GM19467 (cell line): ENCODE measurements at regions not wholly inside any gene's neighbourhood (a gene's known extent, or its start where the extent isn't known, plus 50 kb on each side); places are given as distances from the start of the nearest gene placed in this dataset.
A peak's percentile ranks its signal among the peaks of the same experiment; 100 is the strongest.

Experiments
- ATAC-seq: cut with Tn5 transposase; IDR thresholded peaks from one replicate; pipeline ENCODE4 v1.9.1; 2021; ENCODE audit warnings: mild to moderate bottlenecking, moderate library complexity; ENCODE audit not compliant: unreplicated experiment

DNA sequence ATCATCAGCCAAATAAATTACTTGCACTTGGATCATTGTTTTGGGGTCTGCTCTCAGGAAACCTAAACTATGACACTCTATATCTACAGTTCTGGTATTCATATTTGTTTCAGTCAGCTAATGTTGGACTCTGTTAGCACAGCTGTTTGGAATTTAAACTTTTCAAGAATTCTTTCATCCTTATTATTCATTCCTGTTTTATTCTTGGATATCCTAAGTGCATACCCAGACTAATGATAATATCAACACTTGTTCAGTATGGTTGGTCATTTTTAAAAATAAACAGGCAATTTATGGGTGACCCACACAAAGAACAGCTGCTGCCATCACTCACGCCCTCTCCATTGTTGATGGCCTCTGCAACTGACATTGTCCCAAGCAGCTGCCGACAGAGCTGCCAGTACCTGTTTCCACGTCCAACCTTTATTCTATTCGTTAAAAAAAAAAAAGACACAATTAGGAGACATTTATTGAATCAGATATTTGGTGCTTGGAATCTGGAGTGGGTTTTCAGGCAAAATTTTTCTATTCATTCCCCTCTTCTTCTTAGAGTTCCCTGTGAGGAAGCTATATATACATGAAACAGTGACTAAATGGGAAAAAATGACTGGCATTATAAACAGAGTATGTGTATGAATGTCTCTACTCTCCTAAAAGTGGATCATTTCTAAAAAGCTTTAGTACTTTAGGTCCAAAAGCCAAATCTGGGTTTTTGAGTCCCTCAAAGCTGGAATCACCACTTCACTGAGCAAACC, 252.1 kb upstream of the NAV3 start:
- ATAC-seq = no peak

DNA sequence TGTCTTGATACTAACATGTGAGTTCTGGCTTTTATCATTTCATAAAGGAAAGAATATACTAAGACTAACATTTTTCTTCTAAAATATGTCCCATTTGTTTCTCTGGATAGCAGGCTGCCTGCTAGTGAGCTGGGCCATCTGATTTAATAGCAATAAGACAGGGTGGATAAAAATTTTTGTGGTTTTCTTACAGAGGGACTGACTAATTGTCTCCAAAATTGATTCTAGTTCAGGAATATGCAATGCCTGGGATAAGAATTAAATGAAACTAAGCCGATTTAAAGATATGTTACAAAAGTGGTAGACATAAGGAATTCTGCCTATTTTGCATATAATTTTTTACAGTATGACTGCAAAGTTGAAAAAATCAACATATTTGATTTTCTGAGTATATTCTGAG, 252.9 kb upstream of the NAV3 start:
- no peak for ATAC-seq

DNA sequence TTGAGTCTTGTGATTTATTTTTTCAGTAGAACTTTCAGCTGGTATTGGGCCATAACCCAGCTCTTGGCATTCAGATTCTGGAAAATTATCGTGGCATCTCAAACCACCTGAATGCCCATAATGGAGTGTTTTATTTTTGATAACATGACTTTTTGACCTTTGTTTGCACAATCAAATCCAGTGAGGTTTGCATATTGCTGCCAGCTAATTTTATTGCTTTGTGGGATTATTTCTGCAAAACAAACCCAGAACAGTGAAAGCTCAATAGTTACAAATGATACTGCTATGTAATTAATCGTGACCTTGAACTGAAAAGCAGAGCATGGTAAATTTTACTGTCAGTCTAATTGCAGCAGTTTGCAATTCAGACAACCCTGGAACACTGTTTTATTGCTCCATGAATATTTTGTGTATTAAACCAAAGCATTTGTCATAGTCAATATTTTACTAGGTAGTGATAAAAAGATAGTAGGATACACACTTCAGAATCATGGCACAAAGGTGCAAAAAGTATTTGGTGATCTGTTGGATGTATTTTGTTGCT, 255.2 kb upstream of the NAV3 start:
- ATAC-seq = no peak

DNA sequence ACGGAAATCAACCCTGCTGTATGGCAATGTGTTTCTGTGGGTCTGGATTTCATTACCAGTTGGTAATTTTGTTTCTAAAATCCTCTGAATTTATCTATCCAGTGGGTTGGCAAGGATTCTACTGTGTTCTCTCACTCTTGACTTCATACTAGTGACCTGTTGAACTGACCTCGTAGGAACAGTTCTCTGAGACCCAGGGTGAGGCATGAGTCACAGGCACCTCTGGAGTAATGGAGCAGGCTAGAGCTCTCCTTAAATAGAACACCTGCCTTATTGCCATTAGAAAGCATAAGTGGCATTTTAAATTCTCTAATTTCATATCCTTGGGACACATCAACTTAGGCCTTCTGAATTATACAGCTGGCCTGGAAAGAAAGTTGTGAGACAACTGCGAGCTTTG, 258.3 kb upstream of the NAV3 start:
- ATAC-seq = no peak

DNA sequence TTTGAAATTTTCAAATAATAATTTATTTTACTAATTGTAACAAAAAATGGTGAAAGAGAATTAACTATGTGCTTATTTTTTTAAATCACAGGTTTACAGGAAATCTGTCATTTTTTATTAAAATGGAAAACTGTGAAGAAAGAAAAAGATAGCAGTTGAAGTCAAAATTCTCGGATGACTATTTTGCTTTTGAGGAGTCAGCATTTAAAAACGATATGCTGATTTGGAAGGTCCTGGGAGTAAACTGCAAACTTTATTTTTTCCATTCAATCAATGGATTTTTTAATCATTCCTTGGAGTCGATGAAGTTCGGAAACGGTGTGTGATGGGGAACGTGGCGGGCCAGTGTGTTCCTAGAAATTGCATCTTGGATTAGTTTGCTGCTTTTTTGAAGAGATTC, 258.9 kb upstream of the NAV3 start:
- ATAC-seq = no peak

DNA sequence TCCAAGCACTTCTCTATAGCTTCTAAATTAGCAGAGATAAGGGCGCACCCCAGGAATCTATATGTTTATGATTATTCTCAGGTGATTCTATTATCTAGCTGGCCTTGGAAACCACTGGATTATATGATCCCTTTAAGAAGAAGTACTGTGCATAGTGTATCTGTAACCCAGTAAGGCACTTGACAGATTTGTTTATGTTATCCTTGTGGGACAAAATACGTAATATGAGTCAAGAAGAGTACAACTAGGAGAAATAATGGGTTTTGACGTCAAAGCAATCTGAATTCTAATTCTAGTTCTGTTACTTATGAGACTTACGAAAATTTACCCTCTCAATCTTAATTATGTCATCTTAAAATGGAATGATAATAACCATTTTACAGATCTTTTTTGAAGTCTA, 259.6 kb upstream of the NAV3 start:
- no peak for ATAC-seq

DNA sequence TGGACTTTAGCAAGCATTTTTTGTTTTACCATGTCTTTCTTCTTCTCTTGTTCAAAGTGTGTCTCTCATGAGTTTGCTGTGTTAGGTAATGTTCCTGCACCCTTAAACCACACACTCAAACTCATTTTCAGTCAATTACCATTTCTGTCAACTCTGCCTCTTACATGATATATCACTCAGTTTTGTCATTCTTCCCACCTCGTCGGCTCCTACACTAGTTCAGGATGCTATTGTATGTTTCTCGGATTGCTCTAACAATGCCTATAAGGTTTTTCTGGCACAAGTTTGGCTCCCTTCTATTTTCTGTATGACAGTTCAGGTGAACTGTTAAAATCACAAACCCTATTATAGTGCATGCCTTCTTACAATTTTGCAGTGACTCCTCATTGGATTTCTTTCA, 260.8 kb upstream of the NAV3 start:
- ATAC-seq = no peak

DNA sequence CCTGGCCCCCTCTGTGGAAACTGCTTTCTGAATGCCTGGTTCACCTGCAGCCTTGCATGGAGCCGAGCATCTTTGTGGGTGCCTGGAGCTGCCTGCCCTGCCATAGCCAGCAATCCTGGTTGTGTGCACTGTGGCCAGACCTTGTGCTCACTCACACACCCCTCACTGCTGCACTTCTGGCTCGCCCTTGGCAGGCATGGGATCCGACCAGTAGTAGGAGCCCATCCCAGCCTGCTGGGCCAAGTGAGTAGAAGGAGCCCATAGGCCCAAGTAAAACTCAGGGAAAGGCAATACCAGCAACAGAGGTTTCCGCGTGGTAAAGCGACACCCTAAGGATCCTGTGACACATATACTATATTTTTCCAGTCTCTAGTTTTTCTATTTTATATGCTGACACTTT, 270.0 kb upstream of the NAV3 start:
- no peak for ATAC-seq

DNA sequence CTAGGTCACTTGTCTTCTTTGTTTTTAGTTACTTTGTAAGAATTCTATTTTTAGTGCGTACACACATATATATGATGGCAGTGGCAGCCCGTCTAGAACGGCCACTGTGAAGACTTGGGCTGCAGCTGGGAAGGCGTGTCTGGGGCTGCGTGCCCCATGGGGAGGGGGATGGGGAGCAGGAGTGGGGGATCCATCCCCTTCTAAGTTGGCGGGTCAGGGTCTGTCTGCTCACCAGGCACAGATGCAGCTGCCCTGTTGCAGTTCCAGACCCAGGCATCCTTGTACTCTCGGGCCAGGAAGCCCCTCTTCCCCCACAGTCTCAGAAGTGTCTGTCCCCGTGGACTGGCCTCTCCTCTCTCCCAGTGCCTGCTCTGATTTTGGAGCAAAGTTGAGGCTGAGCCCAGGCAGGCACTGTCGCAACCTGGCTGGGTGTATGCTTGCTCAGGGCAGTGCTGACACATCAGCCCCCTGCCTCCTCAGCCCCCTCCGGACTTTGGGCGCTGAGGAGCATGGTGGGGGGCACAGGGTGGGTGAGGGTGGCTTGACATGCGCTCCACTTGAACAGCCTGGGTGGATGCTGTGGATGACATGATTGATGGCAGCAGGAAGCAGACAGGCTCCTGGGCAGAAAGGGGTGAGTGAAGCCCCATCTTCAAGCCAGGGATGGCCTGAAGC, 271.2 kb upstream of the NAV3 start:
- ATAC-seq = no peak

DNA sequence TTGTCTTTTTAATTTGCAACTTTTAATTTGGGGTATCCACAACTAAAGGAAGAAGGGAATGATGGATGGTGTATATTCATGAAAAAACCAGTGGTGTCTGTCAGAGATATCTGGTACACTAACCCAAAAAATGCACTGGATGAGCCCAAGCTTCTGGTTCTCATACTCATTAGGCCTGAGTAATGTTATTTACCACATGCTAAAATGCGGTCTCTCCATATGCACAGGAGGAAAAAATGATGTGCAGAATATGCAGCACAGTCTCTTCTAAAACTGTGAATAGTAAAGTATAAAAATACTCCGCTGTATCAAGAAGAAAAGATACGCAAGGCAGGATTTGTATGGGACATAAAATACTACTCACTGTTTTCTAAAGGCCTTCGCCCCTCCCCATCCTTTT, 275.6 kb upstream of the NAV3 start:
- ATAC-seq = no peak

DNA sequence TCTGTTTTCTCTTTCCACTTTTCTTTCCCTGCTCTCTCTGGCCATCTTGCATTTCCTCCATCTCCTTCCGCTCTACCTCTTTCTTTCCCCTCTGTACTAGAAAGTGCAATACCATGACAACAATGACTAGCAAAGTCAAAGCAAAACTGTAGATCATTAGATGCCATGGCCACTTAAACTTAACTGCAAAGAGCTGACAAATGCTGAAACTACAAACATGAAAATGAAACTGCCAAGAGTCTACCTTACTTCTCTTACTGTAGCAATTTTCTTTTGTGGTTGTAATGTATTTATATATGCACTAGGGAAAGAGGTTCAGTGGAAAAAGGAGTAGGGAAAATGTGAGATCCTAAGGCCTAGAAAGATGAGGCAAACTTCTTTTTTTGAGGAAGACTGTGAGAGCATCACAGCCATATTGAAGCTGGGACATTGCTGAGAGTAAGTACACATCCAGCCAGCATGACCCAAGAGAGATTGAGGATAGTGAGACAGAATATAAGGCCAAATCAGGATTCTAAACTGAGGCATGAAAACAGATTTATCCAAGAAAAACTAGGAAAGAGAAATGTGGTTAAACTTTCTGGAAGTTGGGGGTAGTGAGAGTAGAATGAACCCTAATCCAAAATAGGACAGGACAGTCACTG, 276.6 kb upstream of the NAV3 start:
- ATAC-seq = peak; percentile 99

DNA sequence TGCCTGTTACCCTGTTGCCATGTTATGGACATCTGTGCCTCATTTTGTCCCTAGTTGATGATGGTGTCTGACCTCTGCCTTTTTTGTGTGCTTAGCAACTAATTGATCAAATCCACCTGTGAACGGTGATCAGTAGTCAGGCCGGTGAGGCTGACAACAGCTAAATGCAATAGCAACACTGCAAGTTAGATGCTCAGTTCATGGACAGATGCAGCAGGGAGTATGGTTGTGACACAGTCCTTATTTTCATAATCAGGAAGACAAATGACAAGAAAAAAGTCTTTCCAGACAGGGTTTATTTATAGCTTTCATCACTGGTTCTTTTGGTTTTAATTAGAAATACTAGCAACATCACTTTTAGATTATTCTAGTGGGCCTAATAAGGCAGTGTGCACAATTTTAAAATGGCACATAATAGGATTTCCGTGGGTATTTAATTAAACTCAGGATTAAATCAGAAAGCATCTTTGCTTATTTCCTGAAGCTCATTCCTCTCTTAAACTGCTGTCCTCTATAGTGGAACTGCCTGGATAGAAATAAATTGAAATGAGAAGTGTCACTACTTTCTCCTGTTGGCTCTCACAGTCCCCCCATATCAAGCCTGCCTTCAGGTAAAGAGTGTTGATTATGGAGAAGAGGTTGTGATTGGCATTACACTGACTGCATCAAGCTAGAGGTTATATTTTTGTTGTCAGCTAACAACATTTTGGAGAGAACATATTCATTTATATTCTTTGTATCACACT, 281.1 kb upstream of the NAV3 start:
- ATAC-seq = no peak

DNA sequence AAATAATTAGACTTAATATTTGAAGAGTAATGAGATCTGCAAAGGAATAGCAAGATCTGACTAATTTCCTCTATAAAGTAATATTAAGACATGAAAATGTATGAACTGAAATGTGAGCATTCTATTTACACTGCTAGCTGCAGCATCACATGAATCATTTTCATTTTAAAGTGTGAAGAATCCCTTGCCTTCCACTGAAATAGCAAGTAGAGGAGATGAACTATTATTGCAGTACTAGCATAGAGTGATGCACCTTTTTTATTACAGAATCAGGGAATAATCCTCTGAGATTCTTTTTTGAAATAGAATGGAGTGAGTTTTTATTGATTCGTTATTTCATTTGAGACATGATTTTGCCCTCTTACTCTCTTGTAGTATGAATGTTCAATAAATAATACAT, 281.9 kb upstream of the NAV3 start:
- ATAC-seq = no peak

DNA sequence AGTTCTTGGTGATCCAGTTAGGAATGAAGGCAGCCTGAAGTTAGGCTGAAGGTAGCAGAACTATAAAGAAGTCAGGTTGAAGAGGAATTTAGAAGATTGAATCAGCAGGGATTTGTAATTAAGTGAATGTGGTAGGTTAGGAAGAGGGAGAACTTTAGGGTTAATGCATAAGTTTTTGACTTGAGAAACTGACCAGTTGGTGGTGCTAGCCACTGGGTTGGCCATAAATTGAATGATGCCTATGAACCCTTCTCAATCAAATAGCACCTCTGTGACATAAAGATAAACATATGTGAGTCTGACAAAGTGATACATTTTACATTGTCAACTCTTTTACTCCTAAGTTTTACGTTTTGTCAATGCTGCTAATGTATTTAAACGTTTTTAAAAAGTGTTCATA, 290.6 kb upstream of the NAV3 start:
- no peak for ATAC-seq

DNA sequence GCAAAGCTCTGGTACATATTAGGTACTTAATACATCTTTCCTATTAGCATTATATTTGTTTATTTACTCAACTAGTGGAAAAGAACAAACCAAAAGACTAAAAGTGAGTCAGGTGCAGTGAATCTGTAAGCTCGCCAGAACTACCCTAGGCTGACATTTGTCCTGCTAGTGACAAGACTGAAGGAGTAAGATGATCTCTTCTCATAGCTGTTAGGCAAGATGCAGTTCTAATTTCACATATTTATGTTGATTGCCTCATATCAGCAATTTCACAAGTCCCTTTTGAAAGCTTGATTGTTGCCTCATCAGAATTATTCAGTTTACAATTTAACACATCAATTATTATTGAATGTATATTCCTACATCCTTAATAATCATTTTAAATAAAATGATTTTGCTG, 293.0 kb upstream of the NAV3 start:
- no peak for ATAC-seq

DNA sequence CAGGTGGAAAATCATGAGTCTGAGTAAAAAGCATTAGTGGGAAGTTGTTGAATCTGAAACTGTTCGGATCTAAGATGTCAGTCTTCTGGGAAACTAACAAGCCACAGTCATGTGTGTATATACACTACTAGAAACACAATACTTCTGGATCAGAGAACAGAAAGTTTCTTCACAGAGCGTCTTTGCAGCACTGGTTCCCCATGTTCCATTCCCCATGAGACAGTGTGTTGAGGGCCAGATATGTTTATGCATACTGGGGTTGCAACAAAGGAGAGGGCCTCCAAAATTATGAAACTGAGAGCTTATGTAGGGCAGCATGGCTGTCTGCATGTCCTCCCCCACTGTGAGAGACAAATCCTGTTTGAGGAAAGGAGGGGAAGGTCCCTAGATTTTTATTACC, 295.0 kb upstream of the NAV3 start:
- no peak for ATAC-seq

DNA sequence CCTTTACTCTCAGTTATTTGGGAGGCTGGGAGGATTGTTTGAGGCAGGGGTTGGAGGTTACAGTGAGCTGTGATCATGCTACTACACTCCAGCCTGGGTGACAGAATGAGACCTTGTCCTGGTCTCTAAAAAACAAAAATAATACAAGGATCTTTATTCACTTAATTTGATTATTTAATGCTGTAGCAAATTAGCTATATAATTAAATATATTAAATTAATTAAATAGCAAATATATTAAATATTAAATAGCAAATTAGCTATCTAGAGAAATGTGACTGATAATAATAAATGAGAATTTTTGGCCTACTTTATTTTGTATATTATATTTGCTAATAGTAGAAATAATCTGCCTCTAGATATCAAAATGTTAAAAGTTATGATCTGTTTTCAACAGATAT, 298.8 kb upstream of the NAV3 start:
- no peak for ATAC-seq

DNA sequence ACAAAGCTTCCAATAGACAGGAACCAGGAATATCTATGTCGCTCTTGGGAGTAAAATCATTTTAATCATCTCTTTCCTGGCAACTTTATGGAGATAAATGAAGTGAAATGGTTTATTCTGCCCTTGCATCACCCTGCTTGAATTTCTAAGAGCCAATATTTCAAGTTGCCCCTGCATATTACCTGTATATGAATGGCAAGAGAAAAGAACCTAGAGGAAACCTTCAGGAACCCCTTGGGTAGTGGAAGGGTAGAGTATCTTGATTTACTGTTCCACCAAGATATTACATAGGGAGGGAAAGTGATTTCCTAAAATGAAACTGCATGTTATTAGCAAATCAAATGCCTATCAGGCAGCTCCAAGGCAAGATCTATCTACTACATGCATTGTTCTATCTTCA, 308.4 kb upstream of the NAV3 start:
- ATAC-seq = no peak

DNA sequence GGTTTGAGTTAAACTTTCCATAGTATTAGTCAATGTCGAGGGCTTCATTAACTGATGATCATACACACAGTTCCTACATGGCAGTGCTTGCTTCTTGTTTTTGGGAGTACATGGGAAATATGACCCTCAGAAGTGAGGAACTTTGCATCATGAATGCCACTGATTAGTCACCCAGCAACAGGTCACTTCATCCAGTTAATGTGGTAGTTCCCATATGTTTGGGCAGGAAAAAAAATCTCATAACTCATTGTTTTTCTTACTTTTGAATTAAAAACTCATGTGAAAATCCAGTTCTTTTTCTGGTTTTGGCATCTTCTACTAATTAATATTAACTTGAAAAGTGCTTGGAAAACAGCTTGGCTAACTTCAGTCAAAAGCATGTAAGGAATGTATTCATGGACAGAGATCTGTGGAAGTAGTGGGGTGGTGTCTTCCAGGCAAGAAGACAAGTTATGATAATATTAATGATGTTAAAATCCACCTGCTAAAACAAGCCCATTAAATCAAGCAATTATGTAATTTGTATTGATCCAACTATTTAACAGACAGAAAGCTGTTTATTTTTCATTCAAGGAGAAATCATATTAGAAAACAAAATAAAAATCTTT, 309.1 kb upstream of the NAV3 start:
- ATAC-seq = no peak

DNA sequence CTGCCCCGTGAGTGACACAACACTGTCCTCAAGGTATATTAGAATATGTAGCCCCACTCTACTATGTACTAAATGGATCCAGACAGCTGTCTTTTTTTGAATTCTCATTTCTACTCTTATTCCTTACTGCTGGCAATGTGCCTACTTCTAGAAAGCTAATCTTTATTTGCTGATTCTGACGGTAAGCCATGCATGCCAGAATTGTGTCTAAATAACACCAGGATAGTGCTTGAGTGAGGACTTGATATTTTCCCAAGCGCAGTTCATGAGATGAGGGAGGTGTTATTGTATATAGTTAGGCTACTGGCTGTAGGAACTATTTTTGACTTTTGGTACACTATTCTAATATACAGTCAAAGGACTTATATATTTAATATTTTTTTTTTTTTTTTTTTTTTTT, 316.2 kb upstream of the NAV3 start:
- no peak for ATAC-seq

DNA sequence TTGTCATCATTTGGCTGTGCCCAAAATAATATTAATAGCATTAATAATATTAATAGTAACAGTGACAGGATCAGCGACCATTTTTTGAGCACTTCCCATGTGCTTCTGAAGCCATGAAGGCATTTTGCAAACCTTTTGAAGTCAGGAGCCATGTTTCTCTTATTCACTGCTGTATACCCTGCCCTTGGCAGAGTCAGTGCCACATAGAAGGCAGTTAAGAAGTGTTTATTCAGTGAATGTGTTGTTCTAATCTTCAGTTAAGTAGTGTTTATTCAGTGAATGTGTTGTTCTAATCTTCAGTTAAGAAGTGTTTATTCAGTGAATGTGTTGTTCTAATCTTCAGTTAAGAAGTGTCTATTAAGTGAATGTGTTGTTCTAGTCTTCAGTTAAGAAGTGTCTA, 319.7 kb upstream of the NAV3 start:
- ATAC-seq = no peak
